Liver (tissue), 8 donors: ENCODE measurements at regions not wholly inside any gene's neighbourhood (a gene's known extent, or its start where the extent isn't known, plus 50 kb on each side); places are given as distances from the start of the nearest gene placed in this dataset.

Experiments used
- DNase-seq: peaks from one replicate; pipeline ENCODE4 v3.0.0-alpha.2; 2017; ENCODE audit warnings: low spot score
- H3K27ac ChIP-seq, 2 donors: one replicate each; pipeline ENCODE4 v1.7.0; 2013; ENCODE audit warnings: inconsistent platforms in 2 of 2, low read length in 2 of 2, control low read depth in 1 of 2, low read depth in 1 of 2, mild to moderate bottlenecking in 1 of 2
- H3K27me3 ChIP-seq, 4 donors: one replicate each; pipeline versions ENCODE4 v1.6.1 to v1.7.0; 2013; ENCODE audit warnings: low read length in 3 of 4, inconsistent platforms in 1 of 4, mild to moderate bottlenecking in 1 of 4, moderate library complexity in 1 of 4; ENCODE audit not compliant: control insufficient read depth in 4 of 4, insufficient read depth in 4 of 4
- H3K36me3 ChIP-seq, 4 donors: one replicate each; pipeline versions ENCODE4 v1.6.1 to v1.7.0; 2013; ENCODE audit warnings: low read length in 3 of 4, mild to moderate bottlenecking in 3 of 4, low read depth in 1 of 4, moderate library complexity in 1 of 4; ENCODE audit not compliant: control insufficient read depth in 4 of 4, insufficient read depth in 3 of 4
- H3K4me1 ChIP-seq, 4 donors: one replicate each; pipeline versions ENCODE4 v1.6.1 to v1.7.0; 2013; ENCODE audit warnings: low read length in 3 of 4, mild to moderate bottlenecking in 3 of 4, moderate library complexity in 1 of 4; ENCODE audit not compliant: control insufficient read depth in 4 of 4, insufficient read depth in 4 of 4
- H3K4me3 ChIP-seq, 3 donors: one replicate each; pipeline versions ENCODE4 v1.6.1 to v1.7.0; 2013; ENCODE audit warnings: low read length in 3 of 3, control low read depth in 1 of 3, low read depth in 1 of 3, mild to moderate bottlenecking in 1 of 3
- H3K9ac ChIP-seq, 2 donors: one replicate each; pipeline ENCODE4 v1.7.0; 2013; ENCODE audit warnings: low read length in 2 of 2, mild to moderate bottlenecking in 2 of 2, moderate library complexity in 2 of 2, control low read depth in 1 of 2, low read depth in 1 of 2
- H3K9me3 ChIP-seq, 4 donors: one replicate each; pipeline versions ENCODE4 v1.6.1 to v1.7.0; 2013; ENCODE audit warnings: low read length in 3 of 4; ENCODE audit not compliant: control insufficient read depth in 4 of 4
- EGR1 ChIP-seq, 2 donors: IDR thresholded peaks; 2 replicates each; pipeline ENCODE4 v1.6.1; 2016 to 2018; ENCODE audit warnings: antibody characterized with exemption in 2 of 2, low read depth in 2 of 2
- FOXA1 ChIP-seq: IDR thresholded peaks from 2 replicates; pipeline ENCODE4 v1.6.1; 2016; ENCODE audit warnings: antibody characterized with exemption
- FOXA2 ChIP-seq: IDR thresholded peaks from 2 replicates; pipeline ENCODE4 v1.6.1; 2016; ENCODE audit warnings: antibody characterized with exemption
- GABPA ChIP-seq, 2 donors: IDR thresholded peaks in 1 of 2; conservative IDR thresholded peaks in 1 of 2; 2 replicates each; pipeline ENCODE4 v1.6.1; 2016; ENCODE audit warnings: antibody characterized with exemption in 2 of 2, mild to moderate bottlenecking in 1 of 2, moderate library complexity in 1 of 2
- HNF4A ChIP-seq, 2 donors: conservative IDR thresholded peaks; 2 replicates each; pipeline ENCODE4 v1.6.1; 2016; ENCODE audit warnings: antibody characterized with exemption in 2 of 2, mild to moderate bottlenecking in 2 of 2
- HNF4G ChIP-seq: IDR thresholded peaks from 2 replicates; pipeline ENCODE4 v1.6.1; 2016; ENCODE audit warnings: antibody characterized with exemption
- JUND ChIP-seq, 2 donors: IDR thresholded peaks; 2 replicates each; pipeline ENCODE4 v1.6.1; 2016; ENCODE audit warnings: antibody characterized with exemption in 2 of 2
- NR2F2 ChIP-seq: IDR thresholded peaks from 2 replicates; pipeline ENCODE4 v1.6.1; 2016; ENCODE audit warnings: antibody characterized with exemption
- RAD21 ChIP-seq, 2 donors: IDR thresholded peaks; 2 replicates each; pipeline ENCODE4 v1.6.1; 2016; ENCODE audit warnings: antibody characterized with exemption in 2 of 2, mild to moderate bottlenecking in 2 of 2
- RXRA ChIP-seq, 2 donors: IDR thresholded peaks; 2 replicates each; pipeline ENCODE4 v1.6.1; 2017 to 2018; ENCODE audit warnings: antibody characterized with exemption in 2 of 2, mild to moderate bottlenecking in 1 of 2
- SP1 ChIP-seq: IDR thresholded peaks from 2 replicates; pipeline ENCODE4 v1.6.1; 2018; ENCODE audit warnings: antibody characterized with exemption, mild to moderate bottlenecking
- TAF1 ChIP-seq: conservative IDR thresholded peaks from 2 replicates; pipeline ENCODE4 v1.6.1; 2016; ENCODE audit warnings: antibody characterized with exemption, mild to moderate bottlenecking
- YY1 ChIP-seq: IDR thresholded peaks from 2 replicates; pipeline ENCODE4 v1.6.1; 2016; ENCODE audit warnings: antibody characterized with exemption, mild to moderate bottlenecking
- WGBS: extraction: QIAGEN DNeasy Blood & Tissue Kit; methylation state at CpG from one replicate; pipeline ENCODE4 v1.1.7; 2013; 5-methylcytosine and 5-hydroxymethylcytosine counted together
- TF ChIP-seq, protein P1 (sequence below): IDR thresholded peaks from 2 replicates; pipeline ENCODE4 v1.6.1; 2016; ENCODE audit warnings: antibody characterized with exemption, mild to moderate bottlenecking
- TF ChIP-seq, protein P2 (sequence below): IDR thresholded peaks from 2 replicates; pipeline ENCODE4 v1.6.1; 2016; ENCODE audit warnings: antibody characterized with exemption
- TF ChIP-seq, protein P3 (sequence below): IDR thresholded peaks from 2 replicates; pipeline ENCODE4 v1.6.1; 2016; ENCODE audit warnings: antibody characterized with exemption
- TF ChIP-seq, protein P4 (sequence below): fragments of 150-350 bp; IDR thresholded peaks from 2 replicates; pipeline ENCODE4 v1.5.1; 2017; ENCODE audit warnings: improper control_type of control experiment, low read depth, low read length; ENCODE audit not compliant: missing input control
- TF ChIP-seq, protein P5 (sequence below): IDR thresholded peaks from 2 replicates; pipeline ENCODE4 v1.6.1; 2016; ENCODE audit warnings: antibody characterized with exemption
- donor health status: healthy.
- donor health status: healthy.
- donor health status: healthy.
- donor health status: healthy.
- donor health status: healthy.

DNA sequence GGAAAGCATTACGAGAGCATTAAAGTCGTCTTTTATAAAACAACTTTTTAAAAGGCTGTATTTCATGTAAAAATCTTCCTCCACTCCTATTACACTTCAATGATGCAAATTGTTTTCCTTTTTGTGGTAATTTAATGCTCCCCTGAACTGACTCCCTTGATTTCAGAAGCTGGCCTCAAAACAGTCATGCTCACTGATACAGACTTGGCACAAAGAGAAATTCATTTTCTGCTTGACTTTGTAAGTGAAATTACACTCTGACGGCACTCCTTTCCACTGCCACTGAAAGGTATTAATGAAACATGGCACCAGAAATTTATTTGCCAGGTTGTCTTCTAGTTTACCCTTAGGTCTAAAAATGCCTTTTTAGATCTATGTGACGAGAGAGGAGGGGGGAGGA, 215.5 kb downstream of the LRRC3B start:
- 84% methylated on average over 4 of the region's 4 CpGs for WGBS
- Histone ChIP-seq H3K27me3 (no peaks in the 10 kb centered on the region), H3K9ac (no peak overlapping the region), H3K4me1 (no peaks in the 10 kb centered on the region), H3K36me3 (no peaks in the 10 kb centered on the region), H3K4me3 (no peak overlapping the region), H3K9me3 (no peaks in the 10 kb centered on the region), H3K27ac (no peak overlapping the region)
- DNase-seq = no peak
- TF ChIP-seq, protein P1, sequence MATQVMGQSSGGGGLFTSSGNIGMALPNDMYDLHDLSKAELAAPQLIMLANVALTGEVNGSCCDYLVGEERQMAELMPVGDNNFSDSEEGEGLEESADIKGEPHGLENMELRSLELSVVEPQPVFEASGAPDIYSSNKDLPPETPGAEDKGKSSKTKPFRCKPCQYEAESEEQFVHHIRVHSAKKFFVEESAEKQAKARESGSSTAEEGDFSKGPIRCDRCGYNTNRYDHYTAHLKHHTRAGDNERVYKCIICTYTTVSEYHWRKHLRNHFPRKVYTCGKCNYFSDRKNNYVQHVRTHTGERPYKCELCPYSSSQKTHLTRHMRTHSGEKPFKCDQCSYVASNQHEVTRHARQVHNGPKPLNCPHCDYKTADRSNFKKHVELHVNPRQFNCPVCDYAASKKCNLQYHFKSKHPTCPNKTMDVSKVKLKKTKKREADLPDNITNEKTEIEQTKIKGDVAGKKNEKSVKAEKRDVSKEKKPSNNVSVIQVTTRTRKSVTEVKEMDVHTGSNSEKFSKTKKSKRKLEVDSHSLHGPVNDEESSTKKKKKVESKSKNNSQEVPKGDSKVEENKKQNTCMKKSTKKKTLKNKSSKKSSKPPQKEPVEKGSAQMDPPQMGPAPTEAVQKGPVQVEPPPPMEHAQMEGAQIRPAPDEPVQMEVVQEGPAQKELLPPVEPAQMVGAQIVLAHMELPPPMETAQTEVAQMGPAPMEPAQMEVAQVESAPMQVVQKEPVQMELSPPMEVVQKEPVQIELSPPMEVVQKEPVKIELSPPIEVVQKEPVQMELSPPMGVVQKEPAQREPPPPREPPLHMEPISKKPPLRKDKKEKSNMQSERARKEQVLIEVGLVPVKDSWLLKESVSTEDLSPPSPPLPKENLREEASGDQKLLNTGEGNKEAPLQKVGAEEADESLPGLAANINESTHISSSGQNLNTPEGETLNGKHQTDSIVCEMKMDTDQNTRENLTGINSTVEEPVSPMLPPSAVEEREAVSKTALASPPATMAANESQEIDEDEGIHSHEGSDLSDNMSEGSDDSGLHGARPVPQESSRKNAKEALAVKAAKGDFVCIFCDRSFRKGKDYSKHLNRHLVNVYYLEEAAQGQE = no peak
- TF ChIP-seq HNF4G (no peak), RAD21 (IDR thresholded peaks at IDR 0.05) (no peak), YY1 (no peak), GABPA (IDR thresholded peaks at IDR 0.05 in 1 of 2, conservative IDR thresholded peaks at IDR 0.05 in 1 of 2) (no peak), HNF4A (conservative IDR thresholded peaks at IDR 0.05) (no peak), EGR1 (IDR thresholded peaks at IDR 0.05; ENCODE audit: low read depth in 2 of 2) (no peak), JUND (IDR thresholded peaks at IDR 0.05) (no peak), TAF1 (no peak), RXRA (IDR thresholded peaks at IDR 0.05) (no peak), SP1 (no peak), FOXA2 (no peak), NR2F2 (no peak), FOXA1 (no peak)
- TF ChIP-seq, protein P2, sequence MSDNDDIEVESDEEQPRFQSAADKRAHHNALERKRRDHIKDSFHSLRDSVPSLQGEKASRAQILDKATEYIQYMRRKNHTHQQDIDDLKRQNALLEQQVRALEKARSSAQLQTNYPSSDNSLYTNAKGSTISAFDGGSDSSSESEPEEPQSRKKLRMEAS = no peak
- TF ChIP-seq, protein P3, sequence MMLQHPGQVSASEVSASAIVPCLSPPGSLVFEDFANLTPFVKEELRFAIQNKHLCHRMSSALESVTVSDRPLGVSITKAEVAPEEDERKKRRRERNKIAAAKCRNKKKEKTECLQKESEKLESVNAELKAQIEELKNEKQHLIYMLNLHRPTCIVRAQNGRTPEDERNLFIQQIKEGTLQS = no peak
- TF ChIP-seq, protein P4, sequence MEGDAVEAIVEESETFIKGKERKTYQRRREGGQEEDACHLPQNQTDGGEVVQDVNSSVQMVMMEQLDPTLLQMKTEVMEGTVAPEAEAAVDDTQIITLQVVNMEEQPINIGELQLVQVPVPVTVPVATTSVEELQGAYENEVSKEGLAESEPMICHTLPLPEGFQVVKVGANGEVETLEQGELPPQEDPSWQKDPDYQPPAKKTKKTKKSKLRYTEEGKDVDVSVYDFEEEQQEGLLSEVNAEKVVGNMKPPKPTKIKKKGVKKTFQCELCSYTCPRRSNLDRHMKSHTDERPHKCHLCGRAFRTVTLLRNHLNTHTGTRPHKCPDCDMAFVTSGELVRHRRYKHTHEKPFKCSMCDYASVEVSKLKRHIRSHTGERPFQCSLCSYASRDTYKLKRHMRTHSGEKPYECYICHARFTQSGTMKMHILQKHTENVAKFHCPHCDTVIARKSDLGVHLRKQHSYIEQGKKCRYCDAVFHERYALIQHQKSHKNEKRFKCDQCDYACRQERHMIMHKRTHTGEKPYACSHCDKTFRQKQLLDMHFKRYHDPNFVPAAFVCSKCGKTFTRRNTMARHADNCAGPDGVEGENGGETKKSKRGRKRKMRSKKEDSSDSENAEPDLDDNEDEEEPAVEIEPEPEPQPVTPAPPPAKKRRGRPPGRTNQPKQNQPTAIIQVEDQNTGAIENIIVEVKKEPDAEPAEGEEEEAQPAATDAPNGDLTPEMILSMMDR = no peak
- TF ChIP-seq, protein P5, sequence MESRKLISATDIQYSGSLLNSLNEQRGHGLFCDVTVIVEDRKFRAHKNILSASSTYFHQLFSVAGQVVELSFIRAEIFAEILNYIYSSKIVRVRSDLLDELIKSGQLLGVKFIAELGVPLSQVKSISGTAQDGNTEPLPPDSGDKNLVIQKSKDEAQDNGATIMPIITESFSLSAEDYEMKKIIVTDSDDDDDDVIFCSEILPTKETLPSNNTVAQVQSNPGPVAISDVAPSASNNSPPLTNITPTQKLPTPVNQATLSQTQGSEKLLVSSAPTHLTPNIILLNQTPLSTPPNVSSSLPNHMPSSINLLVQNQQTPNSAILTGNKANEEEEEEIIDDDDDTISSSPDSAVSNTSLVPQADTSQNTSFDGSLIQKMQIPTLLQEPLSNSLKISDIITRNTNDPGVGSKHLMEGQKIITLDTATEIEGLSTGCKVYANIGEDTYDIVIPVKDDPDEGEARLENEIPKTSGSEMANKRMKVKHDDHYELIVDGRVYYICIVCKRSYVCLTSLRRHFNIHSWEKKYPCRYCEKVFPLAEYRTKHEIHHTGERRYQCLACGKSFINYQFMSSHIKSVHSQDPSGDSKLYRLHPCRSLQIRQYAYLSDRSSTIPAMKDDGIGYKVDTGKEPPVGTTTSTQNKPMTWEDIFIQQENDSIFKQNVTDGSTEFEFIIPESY = no peak
